Ishikawa (cell line): ENCODE measurements at regions not wholly inside any gene's neighbourhood (a gene's known extent, or its start where the extent isn't known, plus 50 kb on each side); places are given as distances from the start of the nearest gene placed in this dataset.

ENCODE experiments used
- CEBPB ChIP-seq: IDR thresholded peaks from 2 replicates; pipeline ENCODE4 v1.6.1; 2012
- CREB1 ChIP-seq: IDR thresholded peaks from 2 replicates; pipeline ENCODE4 v1.6.1; 2012; ENCODE audit warnings: low read depth
- EGR1 ChIP-seq: IDR thresholded peaks from 2 replicates; pipeline ENCODE4 v1.6.1; 2012
- EP300 ChIP-seq: IDR thresholded peaks from 2 replicates; pipeline ENCODE4 v1.6.1; 2012; ENCODE audit warnings: borderline replicate concordance
- FOXM1 ChIP-seq: IDR thresholded peaks from 2 replicates; pipeline ENCODE4 v1.6.1; 2012; ENCODE audit warnings: low read depth, borderline replicate concordance
- MAX ChIP-seq: IDR thresholded peaks from 2 replicates; pipeline ENCODE4 v1.6.1; 2012
- NFIC ChIP-seq: IDR thresholded peaks from 2 replicates; pipeline ENCODE4 v1.6.1; 2012
- RAD21 ChIP-seq: IDR thresholded peaks from 2 replicates; pipeline ENCODE4 v1.6.1; 2012; ENCODE audit warnings: low read depth
- REST ChIP-seq: IDR thresholded peaks from 2 replicates; pipeline ENCODE4 v1.6.1; 2012; ENCODE audit warnings: low read depth, mild to moderate bottlenecking
- TAF1 ChIP-seq: IDR thresholded peaks from 2 replicates; pipeline ENCODE4 v1.6.1; 2012; ENCODE audit warnings: low read depth, mild to moderate bottlenecking
- TCF12 ChIP-seq: IDR thresholded peaks from 2 replicates; pipeline ENCODE4 v1.6.1; 2012; ENCODE audit warnings: low read depth
- TEAD4 ChIP-seq: IDR thresholded peaks from 2 replicates; pipeline ENCODE4 v1.6.1; 2012
- USF1 ChIP-seq: IDR thresholded peaks from 2 replicates; pipeline ENCODE4 v1.6.1; 2012
- YY1 ChIP-seq: IDR thresholded peaks from 2 replicates; pipeline ENCODE4 v1.6.1; 2012; ENCODE audit warnings: low read depth
- ZBTB7A ChIP-seq: IDR thresholded peaks from 2 replicates; pipeline ENCODE4 v1.6.1; 2012; ENCODE audit warnings: low read depth

- TF ChIP-seq RAD21, result no peak
- TF ChIP-seq TEAD4, result no peak
- no peak for TF ChIP-seq ZBTB7A
- no peak for TF ChIP-seq TAF1
- no peak for TF ChIP-seq TCF12
- TF ChIP-seq FOXM1, result no peak
- no peak for TF ChIP-seq EP300
These were observed 176.9 kb upstream of the ARSJ start for GRCh38 chr4:114156371-114156770.

GRCh38 chr4:114161809-114162208 lies 182.4 kb upstream of the ARSJ start:
- TF ChIP-seq FOXM1 (no peak), RAD21 (peak; percentile 12; the same call in 1 of the 2 replicates)

- TF ChIP-seq CREB1 (no peak), EGR1 (no peak)
These were observed 183.6 kb upstream of the ARSJ start for GRCh38 chr4:114163051-114163450.

GRCh38 chr4:114173968-114174367 lies 194.5 kb upstream of the ARSJ start:
- TF ChIP-seq CEBPB, result no peak
- no peak for TF ChIP-seq RAD21
- no peak for TF ChIP-seq TCF12
- TF ChIP-seq USF1, result no peak
- no peak for TF ChIP-seq ZBTB7A
- TF ChIP-seq EP300, result no peak
- TF ChIP-seq TEAD4, result no peak
- TF ChIP-seq FOXM1, result no peak
- no peak for TF ChIP-seq CREB1
- no peak for TF ChIP-seq YY1
- TF ChIP-seq REST, result no peak
- no peak for TF ChIP-seq NFIC
- TF ChIP-seq EGR1, result no peak
- no peak for TF ChIP-seq MAX

GRCh38 chr4:114177628-114178027 lies 198.2 kb upstream of the ARSJ start:
- TF ChIP-seq ZBTB7A (no peak), TAF1 (no peak), MAX (no peak), YY1 (no peak)

GRCh38 chr4:114178392-114178791 lies 198.9 kb upstream of the ARSJ start:
- TF ChIP-seq TEAD4 (peak; percentile 8; the same call in 1 of the 2 replicates), CREB1 (no peak)

- TF ChIP-seq RAD21 (peak; percentile 19; the same call in 1 of the 2 replicates), USF1 (no peak)
These were observed 201.0 kb upstream of the ARSJ start for GRCh38 chr4:114180481-114180880.

- TF ChIP-seq FOXM1 (no peak), REST (no peak), MAX (no peak), EGR1 (no peak), ZBTB7A (no peak), YY1 (no peak), TCF12 (no peak), CREB1 (no peak)
These were observed 205.5 kb upstream of the ARSJ start for GRCh38 chr4:114184901-114185300.
